Endothelial cell (in vitro differentiated cells): ENCODE measurements at regions not wholly inside any gene's neighbourhood (a gene's known extent, or its start where the extent isn't known, plus 50 kb on each side); places are given as distances from the start of the nearest gene placed in this dataset.

Source experiments
- DNase-seq: peaks from one replicate; pipeline ENCODE4 v3.0.0; 2021; ENCODE audit warnings: low spot score
- H3K27ac Mint-ChIP-seq: one replicate; pipeline ENCODE4 v1.8.0; 2021; ENCODE audit warnings: mixed read lengths, inconsistent platforms; ENCODE audit not compliant: unreplicated experiment
- H3K27me3 Mint-ChIP-seq: one replicate; pipeline ENCODE4 v1.8.0; 2021; ENCODE audit warnings: mild to moderate bottlenecking, moderate library complexity, mixed read lengths, inconsistent platforms; ENCODE audit not compliant: unreplicated experiment
- H3K36me3 Mint-ChIP-seq: one replicate; pipeline ENCODE4 v1.8.0; 2021; ENCODE audit warnings: mild to moderate bottlenecking, low read depth, mixed read lengths, inconsistent platforms; ENCODE audit not compliant: unreplicated experiment
- H3K4me1 Mint-ChIP-seq: one replicate; pipeline ENCODE4 v1.8.0; 2021; ENCODE audit warnings: mild to moderate bottlenecking, mixed read lengths, inconsistent platforms; ENCODE audit not compliant: unreplicated experiment
- H3K4me3 Mint-ChIP-seq: one replicate; pipeline ENCODE4 v1.8.0; 2021; ENCODE audit warnings: mild to moderate bottlenecking, mixed read lengths, inconsistent platforms; ENCODE audit not compliant: unreplicated experiment
- H3K9me3 Mint-ChIP-seq: one replicate; pipeline ENCODE4 v1.8.0; 2021; ENCODE audit warnings: mixed read lengths, inconsistent platforms; ENCODE audit not compliant: unreplicated experiment
- TF ChIP-seq, protein P1 (sequence below): fragments of 200-600 bp; sonication (generic); IDR thresholded peaks from one replicate; pipeline ENCODE4 v1.5.0; 2021; ENCODE audit warnings: antibody characterized with exemption; ENCODE audit not compliant: unreplicated experiment

- DNase-seq, result no peak
- H3K27me3 Mint-ChIP-seq, result peaks cover 5% of the 10 kb centered on the region
- H3K36me3 Mint-ChIP-seq, result no peaks in the 10 kb centered on the region
- H3K9me3 Mint-ChIP-seq, result no peaks in the 10 kb centered on the region
- H3K27ac Mint-ChIP-seq, result no peak overlapping the region
- H3K4me3 Mint-ChIP-seq, result no peak overlapping the region
- TF ChIP-seq, protein P1, sequence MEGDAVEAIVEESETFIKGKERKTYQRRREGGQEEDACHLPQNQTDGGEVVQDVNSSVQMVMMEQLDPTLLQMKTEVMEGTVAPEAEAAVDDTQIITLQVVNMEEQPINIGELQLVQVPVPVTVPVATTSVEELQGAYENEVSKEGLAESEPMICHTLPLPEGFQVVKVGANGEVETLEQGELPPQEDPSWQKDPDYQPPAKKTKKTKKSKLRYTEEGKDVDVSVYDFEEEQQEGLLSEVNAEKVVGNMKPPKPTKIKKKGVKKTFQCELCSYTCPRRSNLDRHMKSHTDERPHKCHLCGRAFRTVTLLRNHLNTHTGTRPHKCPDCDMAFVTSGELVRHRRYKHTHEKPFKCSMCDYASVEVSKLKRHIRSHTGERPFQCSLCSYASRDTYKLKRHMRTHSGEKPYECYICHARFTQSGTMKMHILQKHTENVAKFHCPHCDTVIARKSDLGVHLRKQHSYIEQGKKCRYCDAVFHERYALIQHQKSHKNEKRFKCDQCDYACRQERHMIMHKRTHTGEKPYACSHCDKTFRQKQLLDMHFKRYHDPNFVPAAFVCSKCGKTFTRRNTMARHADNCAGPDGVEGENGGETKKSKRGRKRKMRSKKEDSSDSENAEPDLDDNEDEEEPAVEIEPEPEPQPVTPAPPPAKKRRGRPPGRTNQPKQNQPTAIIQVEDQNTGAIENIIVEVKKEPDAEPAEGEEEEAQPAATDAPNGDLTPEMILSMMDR, result no peak
- peaks cover 22% of the 10 kb centered on the region for H3K4me1 Mint-ChIP-seq
These were observed 113.1 kb downstream of the POLR2M start for GRCh38 chr15:57819646-57820045.

- peaks cover 5% of the 10 kb centered on the region for H3K27me3 Mint-ChIP-seq
- no peak overlapping the region for H3K27ac Mint-ChIP-seq
- H3K9me3 Mint-ChIP-seq, result no peaks in the 10 kb centered on the region
- DNase-seq, result no peak
- no peak overlapping the region for H3K4me3 Mint-ChIP-seq
- H3K4me1 Mint-ChIP-seq, result peaks cover 22% of the 10 kb centered on the region
- TF ChIP-seq, protein P1, result no peak
- no peaks in the 10 kb centered on the region for H3K36me3 Mint-ChIP-seq
These were observed 113.6 kb downstream of the POLR2M start for GRCh38 chr15:57820119-57820518.

GRCh38 chr15:57821826-57822225 lies 115.3 kb downstream of the POLR2M start:
- no peak for DNase-seq
- TF ChIP-seq, protein P1, result no peak
- Mint-ChIP-seq H3K27ac (no peak overlapping the region), H3K4me3 (no peak overlapping the region), H3K9me3 (no peaks in the 10 kb centered on the region), H3K4me1 (peaks cover 16% of the 10 kb centered on the region), H3K36me3 (no peaks in the 10 kb centered on the region), H3K27me3 (peaks cover 6% of the 10 kb centered on the region)

- Mint-ChIP-seq H3K4me3 (no peak overlapping the region), H3K36me3 (no peaks in the 10 kb centered on the region), H3K27ac (no peak overlapping the region), H3K4me1 (peaks cover 4% of the 10 kb centered on the region), H3K27me3 (peaks cover 5% of the 10 kb centered on the region), H3K9me3 (no peaks in the 10 kb centered on the region)
- DNase-seq, result no peak
- TF ChIP-seq, protein P1, result no peak
These were observed 116.9 kb downstream of the POLR2M start for GRCh38 chr15:57823325-57823882.

DNA sequence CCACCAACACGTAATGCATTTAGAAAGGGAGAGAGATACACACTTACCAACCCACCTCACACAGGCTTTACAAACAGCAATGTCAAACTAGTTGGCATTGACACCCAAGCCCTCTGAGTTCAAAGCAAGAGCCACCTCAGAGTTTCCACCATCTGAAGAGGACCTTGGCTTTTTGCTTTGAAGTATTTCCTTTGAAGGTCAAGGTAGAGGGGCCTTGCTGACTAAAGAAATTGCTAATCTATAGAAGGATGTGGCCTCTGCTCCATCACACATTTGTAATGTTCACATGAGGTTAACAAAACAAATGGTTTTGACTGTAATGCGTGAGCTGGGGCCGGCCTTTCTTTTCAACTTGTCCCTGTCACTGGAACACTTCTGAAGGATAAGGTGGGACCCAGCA lies 117.7 kb downstream of the POLR2M start:
- H3K27me3 Mint-ChIP-seq, result peaks cover 3% of the 10 kb centered on the region
- H3K36me3 Mint-ChIP-seq, result no peaks in the 10 kb centered on the region
- H3K4me3 Mint-ChIP-seq, result no peak overlapping the region
- TF ChIP-seq, protein P1, result no peak
- H3K27ac Mint-ChIP-seq, result no peak overlapping the region
- no peaks in the 10 kb centered on the region for H3K4me1 Mint-ChIP-seq
- DNase-seq, result no peak
- H3K9me3 Mint-ChIP-seq, result no peaks in the 10 kb centered on the region
